ENCODE measurements at regions not wholly inside any gene's neighbourhood (a gene's known extent, or its start where the extent isn't known, plus 50 kb on each side); places are given as distances from the start of the nearest gene placed in this dataset.

DNA sequence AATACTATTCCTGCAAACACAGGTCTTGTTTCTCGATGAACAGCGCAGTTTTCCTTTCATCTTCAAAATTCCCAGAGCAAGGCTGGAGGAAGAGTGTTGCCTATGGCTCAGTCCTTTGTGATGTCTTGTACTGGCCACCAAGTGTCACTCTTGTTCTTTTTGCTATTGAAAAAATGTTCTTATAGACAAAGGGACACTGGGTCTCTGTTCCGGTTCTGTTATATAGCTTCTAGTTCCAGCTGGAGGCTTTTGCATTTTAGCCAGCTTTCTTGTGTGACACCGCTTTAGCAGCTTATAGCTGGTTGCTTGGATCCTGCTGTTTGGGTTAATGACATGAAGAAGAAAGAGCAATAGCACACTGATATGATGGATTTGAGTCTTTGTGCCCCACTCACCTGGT is 343.7 kb upstream of the KCNN2 start:
- H3K9me3 Mint-ChIP-seq: no peaks in the 10 kb centered on the region
- no peak overlapping the region for H3K4me3 ChIP-seq

DNA sequence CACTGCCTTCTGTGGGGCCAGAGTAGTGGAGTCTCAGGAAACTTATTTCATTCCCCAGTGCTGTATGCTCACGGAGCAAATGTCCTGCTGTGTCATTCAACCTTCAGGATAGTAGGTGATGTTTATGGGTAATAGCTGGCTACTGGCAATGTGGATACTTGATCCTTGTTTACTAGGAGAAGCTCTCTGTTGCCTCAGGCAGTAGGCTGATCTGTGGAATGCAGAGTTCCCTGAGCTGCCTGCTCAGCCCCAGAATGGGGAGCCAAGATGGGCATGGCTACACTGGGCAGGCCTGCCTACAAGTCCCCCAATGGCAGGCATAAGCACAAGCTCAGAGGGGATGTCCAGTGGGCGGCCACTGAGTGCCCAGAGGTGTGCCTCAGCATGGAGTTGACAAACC is 323.1 kb upstream of the KCNN2 start:
- no peak overlapping the region for H2AFZ ChIP-seq (replicated peaks)
- H3K4me1 ChIP-seq: no peaks in the 10 kb centered on the region
- Mint-ChIP-seq H3K27me3 (ENCODE audit: insufficient read depth, low read depth) (no peaks in the 10 kb centered on the region), H3K27ac (no peak overlapping the region), H3K9me3 (peaks cover 9% of the 10 kb centered on the region), H3K4me1 (no peaks in the 10 kb centered on the region), H3K36me3 (no peaks in the 10 kb centered on the region), H3K4me3 (no peak overlapping the region)
- no peak overlapping the region for H3K4me3 ChIP-seq
- no peaks in the 10 kb centered on the region for H3K9me3 ChIP-seq (ENCODE audit: low read depth)
- TF ChIP-seq, protein P1, sequence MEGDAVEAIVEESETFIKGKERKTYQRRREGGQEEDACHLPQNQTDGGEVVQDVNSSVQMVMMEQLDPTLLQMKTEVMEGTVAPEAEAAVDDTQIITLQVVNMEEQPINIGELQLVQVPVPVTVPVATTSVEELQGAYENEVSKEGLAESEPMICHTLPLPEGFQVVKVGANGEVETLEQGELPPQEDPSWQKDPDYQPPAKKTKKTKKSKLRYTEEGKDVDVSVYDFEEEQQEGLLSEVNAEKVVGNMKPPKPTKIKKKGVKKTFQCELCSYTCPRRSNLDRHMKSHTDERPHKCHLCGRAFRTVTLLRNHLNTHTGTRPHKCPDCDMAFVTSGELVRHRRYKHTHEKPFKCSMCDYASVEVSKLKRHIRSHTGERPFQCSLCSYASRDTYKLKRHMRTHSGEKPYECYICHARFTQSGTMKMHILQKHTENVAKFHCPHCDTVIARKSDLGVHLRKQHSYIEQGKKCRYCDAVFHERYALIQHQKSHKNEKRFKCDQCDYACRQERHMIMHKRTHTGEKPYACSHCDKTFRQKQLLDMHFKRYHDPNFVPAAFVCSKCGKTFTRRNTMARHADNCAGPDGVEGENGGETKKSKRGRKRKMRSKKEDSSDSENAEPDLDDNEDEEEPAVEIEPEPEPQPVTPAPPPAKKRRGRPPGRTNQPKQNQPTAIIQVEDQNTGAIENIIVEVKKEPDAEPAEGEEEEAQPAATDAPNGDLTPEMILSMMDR (IDR thresholded peaks at IDR 0.05): no peak
- TF ChIP-seq EZH2 (IDR thresholded peaks at IDR 0.05) (no peak), EZH2phosphoT487 (IDR thresholded peaks at IDR 0.05) (no peak)
- no peak overlapping the region for H3K9ac ChIP-seq
- H3K36me3 ChIP-seq: no peaks in the 10 kb centered on the region
- no peak overlapping the region for H3K4me2 ChIP-seq
- no peaks in the 10 kb centered on the region for H3K27me3 ChIP-seq
- H3K79me2 ChIP-seq (ENCODE audit: low read depth): no peaks in the 10 kb centered on the region
- H3K27ac ChIP-seq: no peak overlapping the region
- H4K20me1 ChIP-seq (ENCODE audit: low read depth): no peaks in the 10 kb centered on the region
- no peaks in the 10 kb centered on the region for H3F3A ChIP-seq (ENCODE audit: low read depth)
- DNase-seq (ENCODE audit: low spot score): no peak

More for the DNA sequence above, 343.7 kb upstream of the KCNN2 start:
- Histone ChIP-seq H3K36me3 (no peaks in the 10 kb centered on the region), H3K9ac (no peak overlapping the region), H2AFZ (replicated peaks) (peak overlapping the region; percentile 2), H3K9me3 (ENCODE audit: low read depth) (no peaks in the 10 kb centered on the region), H3K27me3 (no peaks in the 10 kb centered on the region), H3K79me2 (ENCODE audit: low read depth) (no peaks in the 10 kb centered on the region), H4K20me1 (ENCODE audit: low read depth) (no peaks in the 10 kb centered on the region), H3K4me2 (no peak overlapping the region), H3F3A (ENCODE audit: low read depth) (no peaks in the 10 kb centered on the region), H3K27ac (no peak overlapping the region), H3K4me1 (peaks cover 3% of the 10 kb centered on the region)
- Mint-ChIP-seq H3K4me3 (no peak overlapping the region), H3K27me3 (ENCODE audit: insufficient read depth, low read depth) (no peaks in the 10 kb centered on the region), H3K27ac (no peak overlapping the region), H3K4me1 (peaks cover 9% of the 10 kb centered on the region), H3K36me3 (no peaks in the 10 kb centered on the region)
- no peak for TF ChIP-seq EZH2phosphoT487 (IDR thresholded peaks at IDR 0.05)
- TF ChIP-seq, protein P1 (IDR thresholded peaks at IDR 0.05): peak; percentile 66
- DNase-seq (ENCODE audit: low spot score): peak; percentile 52

DNA sequence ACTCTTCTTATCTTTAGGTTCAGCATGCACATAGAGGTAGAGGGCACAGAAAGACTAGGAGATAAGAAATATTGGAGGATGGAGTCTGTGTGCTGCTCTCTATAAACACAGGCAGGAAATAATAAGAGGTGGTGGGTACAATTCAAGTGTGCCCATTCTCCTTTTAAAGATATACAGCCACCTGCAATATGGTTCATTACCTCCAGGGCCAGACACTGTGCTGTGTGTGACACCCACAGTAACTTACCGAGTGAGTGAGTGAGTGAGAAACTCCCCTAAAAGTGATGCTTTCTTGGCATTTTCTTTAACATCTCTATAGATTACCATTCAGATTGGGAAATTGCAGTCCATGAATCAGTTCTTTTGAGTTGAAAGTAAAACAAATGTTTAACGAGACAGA is 311.8 kb upstream of the KCNN2 start:
- H3K36me3 ChIP-seq: no peaks in the 10 kb centered on the region
- peaks cover 12% of the 10 kb centered on the region for H3K4me1 ChIP-seq
- no peak overlapping the region for H3K4me3 Mint-ChIP-seq
- H3K27ac Mint-ChIP-seq: no peak overlapping the region
- no peaks in the 10 kb centered on the region for H3K79me2 ChIP-seq (ENCODE audit: low read depth)
- no peak overlapping the region for H2AFZ ChIP-seq (replicated peaks)
- no peaks in the 10 kb centered on the region for H3K27me3 Mint-ChIP-seq (ENCODE audit: insufficient read depth, low read depth)
- no peak overlapping the region for H3K9ac ChIP-seq
- no peaks in the 10 kb centered on the region for H3K36me3 Mint-ChIP-seq
- H3K4me2 ChIP-seq: no peak overlapping the region
- peaks cover 18% of the 10 kb centered on the region for H3K4me1 Mint-ChIP-seq
- TF ChIP-seq EZH2phosphoT487 (IDR thresholded peaks at IDR 0.05) (no peak), EZH2 (IDR thresholded peaks at IDR 0.05) (no peak)
- TF ChIP-seq, protein P1 (IDR thresholded peaks at IDR 0.05): no peak
- H3K27ac ChIP-seq: no peak overlapping the region
- no peak for DNase-seq (ENCODE audit: low spot score)
- H4K20me1 ChIP-seq (ENCODE audit: low read depth): no peaks in the 10 kb centered on the region
- no peaks in the 10 kb centered on the region for H3K9me3 Mint-ChIP-seq
- no peaks in the 10 kb centered on the region for H3K9me3 ChIP-seq (ENCODE audit: low read depth)
- no peaks in the 10 kb centered on the region for H3F3A ChIP-seq (ENCODE audit: low read depth)
- H3K27me3 ChIP-seq: peaks cover 6% of the 10 kb centered on the region
- no peak overlapping the region for H3K4me3 ChIP-seq
